Left ventricle myocardium inferior (tissue), 1 donor: ENCODE measurements at regions not wholly inside any gene's neighbourhood (a gene's known extent, or its start where the extent isn't known, plus 50 kb on each side); places are given as distances from the start of the nearest gene placed in this dataset.
"Not testable (repeated sequence)": the region's sequence is repeated elsewhere in the genome, so short reads cannot be mapped to it uniquely, and the experiment has no call there.

Experiments
- DNase-seq: peaks from one replicate; pipeline ENCODE4 v3.0.0-alpha.2; 2020
- H3K27ac ChIP-seq: fragments of 200-600 bp; replicated peaks from 2 replicates; pipeline ENCODE4 v1.8.0; 2021
- H3K27me3 ChIP-seq: fragments of 200-600 bp; 2 replicates; pipeline ENCODE4 v1.8.0; 2021; ENCODE audit warnings: low read depth
- H3K36me3 ChIP-seq: fragments of 200-600 bp; 2 replicates; pipeline ENCODE4 v1.8.0; 2021
- H3K4me1 ChIP-seq: fragments of 200-600 bp; 2 replicates; pipeline ENCODE4 v1.8.0; 2021
- H3K4me3 ChIP-seq: fragments of 200-600 bp; 2 replicates; pipeline ENCODE4 v1.8.0; 2021; ENCODE audit warnings: mild to moderate bottlenecking, moderate library complexity
- H3K9me3 ChIP-seq: fragments of 200-600 bp; replicated peaks from 2 replicates; pipeline ENCODE4 v1.8.0; 2021
- intact Hi-C: fragments of 100-400 bp; cut with micrococcal nuclease; formaldehyde crosslinking; loops from one replicate; pipeline ENCODE4 v1.11.0; 2022
- TF ChIP-seq, protein P1 (sequence below): fragments of 200-600 bp; IDR thresholded peaks from 2 replicates; pipeline ENCODE4 v1.8.0; 2021; ENCODE audit warnings: antibody characterized with exemption, mild to moderate bottlenecking, borderline replicate concordance
- donor health status: DM: no; HTN: yes; CAD: no; lungs with severe emphysema.

DNA sequence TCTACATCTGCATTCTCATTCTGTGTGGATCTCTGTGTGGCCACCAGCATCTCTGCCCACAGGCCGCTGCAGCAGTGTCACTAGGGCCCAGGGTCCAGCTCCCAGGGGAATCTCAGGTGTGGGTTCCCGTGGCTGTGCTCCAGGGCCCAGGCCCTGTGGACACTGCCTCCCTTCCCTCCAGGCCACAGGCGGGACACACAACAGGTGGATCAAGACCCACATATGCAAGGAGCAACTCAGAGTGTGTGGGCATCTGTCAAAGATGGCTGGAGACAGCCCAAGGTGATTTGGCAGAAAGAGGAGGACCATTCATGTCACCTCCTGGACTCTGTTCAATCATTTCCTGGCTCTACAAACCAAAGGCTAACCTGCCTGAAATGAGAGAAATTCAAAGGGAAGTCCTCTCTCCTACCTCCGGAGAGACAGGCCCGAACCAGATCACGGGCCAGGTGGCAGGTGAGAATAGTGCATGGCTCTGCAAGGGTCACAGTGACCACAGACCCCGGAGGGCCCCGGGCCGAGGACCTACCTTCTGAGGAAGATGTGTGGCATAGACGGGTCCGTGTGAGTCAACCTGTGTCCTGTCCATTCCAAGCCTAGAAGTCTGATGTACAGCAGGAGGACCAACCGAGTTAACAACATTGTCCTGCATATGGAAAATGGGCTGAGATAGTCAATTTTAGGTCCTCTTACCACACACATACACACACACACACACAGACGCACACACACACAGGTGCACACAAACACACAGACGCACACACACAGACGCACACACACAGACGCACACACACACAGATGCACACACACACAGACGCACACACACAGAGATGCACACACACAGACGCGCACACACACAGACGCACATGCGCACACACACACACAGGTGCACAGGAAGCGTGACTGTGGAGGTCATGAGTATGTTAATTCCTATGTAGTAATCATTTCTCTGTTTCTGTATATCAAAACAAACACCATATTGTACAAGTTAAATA, 1068.5 kb downstream of the BRD1 start:
- peaks cover 45% of the 10 kb centered on the region for H3K27me3 ChIP-seq

DNA sequence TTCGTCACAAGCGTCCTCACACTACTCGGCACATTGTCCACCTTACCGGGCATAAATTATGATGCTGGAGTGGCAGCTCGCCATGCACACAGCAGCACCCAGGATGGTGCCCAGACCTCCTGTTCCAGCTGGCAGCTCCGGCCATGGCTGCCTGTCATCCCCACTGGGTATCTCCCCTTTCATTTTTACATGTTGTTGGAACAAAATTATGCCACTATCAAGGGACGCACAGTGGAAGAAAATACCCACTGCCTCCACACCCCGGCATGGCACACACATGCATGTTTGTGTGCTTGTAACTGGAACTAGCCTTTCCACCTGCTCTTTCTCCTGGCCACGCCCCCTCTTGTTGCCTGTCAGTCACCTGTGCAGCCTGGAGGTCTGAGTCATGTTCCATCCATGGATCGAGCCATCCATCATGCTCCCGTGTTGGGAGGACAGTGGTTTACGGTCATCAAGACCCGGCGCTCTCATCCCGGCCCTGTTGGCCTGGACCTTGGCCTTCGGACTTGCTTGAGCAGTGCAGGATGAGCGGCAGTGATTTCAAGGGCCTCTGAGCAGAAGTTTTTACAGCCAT, 1069.6 kb downstream of the BRD1 start:
- no peak for DNase-seq
- TF ChIP-seq, protein P1, sequence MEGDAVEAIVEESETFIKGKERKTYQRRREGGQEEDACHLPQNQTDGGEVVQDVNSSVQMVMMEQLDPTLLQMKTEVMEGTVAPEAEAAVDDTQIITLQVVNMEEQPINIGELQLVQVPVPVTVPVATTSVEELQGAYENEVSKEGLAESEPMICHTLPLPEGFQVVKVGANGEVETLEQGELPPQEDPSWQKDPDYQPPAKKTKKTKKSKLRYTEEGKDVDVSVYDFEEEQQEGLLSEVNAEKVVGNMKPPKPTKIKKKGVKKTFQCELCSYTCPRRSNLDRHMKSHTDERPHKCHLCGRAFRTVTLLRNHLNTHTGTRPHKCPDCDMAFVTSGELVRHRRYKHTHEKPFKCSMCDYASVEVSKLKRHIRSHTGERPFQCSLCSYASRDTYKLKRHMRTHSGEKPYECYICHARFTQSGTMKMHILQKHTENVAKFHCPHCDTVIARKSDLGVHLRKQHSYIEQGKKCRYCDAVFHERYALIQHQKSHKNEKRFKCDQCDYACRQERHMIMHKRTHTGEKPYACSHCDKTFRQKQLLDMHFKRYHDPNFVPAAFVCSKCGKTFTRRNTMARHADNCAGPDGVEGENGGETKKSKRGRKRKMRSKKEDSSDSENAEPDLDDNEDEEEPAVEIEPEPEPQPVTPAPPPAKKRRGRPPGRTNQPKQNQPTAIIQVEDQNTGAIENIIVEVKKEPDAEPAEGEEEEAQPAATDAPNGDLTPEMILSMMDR = no peak
- no peaks in the 10 kb centered on the region for H3K9me3 ChIP-seq
- H3K36me3 ChIP-seq = no peaks in the 10 kb centered on the region
- intact Hi-C loops = no loop called here
- H3K4me3 ChIP-seq = no peak overlapping the region
- H3K27ac ChIP-seq = no peak overlapping the region
- no peaks in the 10 kb centered on the region for H3K4me1 ChIP-seq
- H3K27me3 ChIP-seq = peaks cover 55% of the 10 kb centered on the region

More for the DNA sequence above, 1068.5 kb downstream of the BRD1 start:
- intact Hi-C loops = no loop called here
- Histone ChIP-seq H3K4me3 (no peak overlapping the region), H3K4me1 (no peaks in the 10 kb centered on the region), H3K27ac (no peak overlapping the region), H3K36me3 (no peaks in the 10 kb centered on the region), H3K9me3 (peaks cover 5% of the 10 kb centered on the region)
- no peak for DNase-seq
- TF ChIP-seq, protein P1 = no peak

DNA sequence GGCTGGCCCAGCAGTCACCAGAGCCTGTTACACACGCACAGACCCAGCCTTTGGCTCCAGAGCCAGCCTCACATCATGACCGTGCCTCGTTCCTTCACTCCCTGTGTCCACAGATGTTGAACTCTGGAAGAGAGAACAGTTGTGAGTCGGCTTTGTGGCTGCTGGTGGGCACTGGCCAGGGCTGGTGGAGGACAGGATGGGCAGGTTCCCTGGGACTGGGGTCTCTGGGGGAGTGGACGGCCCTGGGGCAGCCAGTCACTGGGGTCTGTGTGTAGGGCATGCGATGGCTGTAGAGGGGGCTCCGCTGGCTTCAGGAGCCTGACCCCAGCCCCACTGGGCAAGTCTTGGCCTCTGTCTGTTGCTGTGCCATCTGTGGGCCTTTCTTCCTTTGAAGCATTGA, 1070.1 kb downstream of the BRD1 start:
- Histone ChIP-seq H3K4me3 (no peak overlapping the region), H3K27me3 (peaks cover 56% of the 10 kb centered on the region), H3K36me3 (no peaks in the 10 kb centered on the region), H3K4me1 (no peaks in the 10 kb centered on the region), H3K9me3 (no peaks in the 10 kb centered on the region), H3K27ac (no peak overlapping the region)
- TF ChIP-seq, protein P1 = no peak
- intact Hi-C loops = no loop called here
- DNase-seq = no peak

DNA sequence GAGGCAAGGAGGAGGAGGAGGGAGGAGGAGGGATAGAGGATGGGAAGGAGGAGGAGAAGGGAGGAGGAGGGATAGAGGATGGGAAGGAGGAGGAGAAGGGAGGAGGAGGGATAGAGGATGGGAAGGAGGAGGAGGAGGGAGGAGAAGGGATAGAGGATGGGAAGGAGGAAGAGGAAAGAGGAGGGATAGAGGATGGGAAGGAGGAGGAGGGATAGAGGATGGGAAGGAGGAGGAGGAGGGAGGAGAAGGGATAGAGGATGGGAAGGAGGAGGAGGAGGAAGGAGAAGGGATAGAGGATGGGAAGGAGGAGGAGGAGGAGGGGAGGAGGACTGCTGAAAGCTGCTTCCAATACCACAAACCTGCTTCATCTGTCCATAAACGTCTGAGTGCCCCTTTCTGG, 1070.5 kb downstream of the BRD1 start:
- H3K4me1 ChIP-seq, H3K4me3 ChIP-seq, H3K27ac ChIP-seq, H3K36me3 ChIP-seq, intact Hi-C loops, DNase-seq, H3K9me3 ChIP-seq: not testable (repeated sequence)
- H3K27me3 ChIP-seq = peaks cover 56% of the 10 kb centered on the region

DNA sequence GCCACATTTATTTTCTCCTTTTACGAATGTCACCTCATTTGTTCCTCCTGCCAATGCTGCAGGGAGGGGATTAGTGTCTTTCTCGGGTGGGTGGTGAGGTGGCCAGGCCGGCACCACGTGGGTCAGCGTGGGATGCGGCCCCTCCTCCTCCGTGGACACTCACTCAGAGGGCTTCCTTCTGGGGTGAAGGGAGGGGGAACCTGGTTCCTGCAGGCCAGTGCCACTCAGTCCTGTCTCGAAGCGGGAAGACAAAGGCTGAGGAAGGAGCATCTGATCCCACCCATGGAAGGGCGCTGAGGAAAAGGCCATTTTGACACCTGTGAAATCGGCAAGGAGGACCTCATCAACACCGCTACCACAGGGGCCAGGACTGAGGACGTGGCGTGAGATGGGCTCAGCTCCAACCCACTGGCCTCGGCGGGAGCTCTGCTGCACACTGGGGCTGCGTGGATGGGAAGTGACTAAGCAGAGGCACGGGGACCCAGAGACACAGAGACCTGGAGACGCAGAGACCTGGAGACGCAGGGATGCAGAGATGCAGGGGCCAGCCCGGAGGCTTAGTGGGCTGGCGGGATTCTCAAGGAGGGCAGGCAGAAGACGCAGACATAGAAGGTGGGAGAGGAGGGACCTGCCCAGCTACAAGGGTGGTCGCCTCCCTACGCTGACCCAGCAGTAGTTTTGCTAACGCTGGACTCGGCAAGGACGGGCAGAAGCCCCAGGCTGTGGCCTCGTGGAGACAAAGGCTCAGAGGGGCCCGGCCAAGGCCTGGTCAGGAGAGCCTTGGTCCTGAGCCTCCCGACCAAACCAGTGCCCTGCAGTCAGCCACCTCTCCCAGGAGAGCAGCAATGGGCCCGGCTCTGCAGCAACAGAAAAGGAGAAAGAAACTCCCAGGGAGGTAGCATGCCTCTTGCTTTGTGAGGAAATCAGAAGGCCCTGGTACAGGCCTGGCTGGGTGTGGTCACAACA, 1071.2 kb downstream of the BRD1 start:
- TF ChIP-seq, protein P1 = no peak
- Histone ChIP-seq H3K9me3 (no peaks in the 10 kb centered on the region), H3K36me3 (no peaks in the 10 kb centered on the region), H3K4me3 (no peak overlapping the region), H3K4me1 (no peaks in the 10 kb centered on the region), H3K27ac (no peak overlapping the region), H3K27me3 (peaks cover 56% of the 10 kb centered on the region)
- DNase-seq = no peak
- intact Hi-C loops = no loop called here
